Neural crest cell (in vitro differentiated cells): ENCODE measurements at regions not wholly inside any gene's neighbourhood (a gene's known extent, or its start where the extent isn't known, plus 50 kb on each side); places are given as distances from the start of the nearest gene placed in this dataset.

Experiments used
- DNase-seq: peaks from one replicate; pipeline ENCODE4 v3.0.0; 2021; ENCODE audit warnings: low read depth, mixed read lengths, low spot score
- H3K27ac Mint-ChIP-seq: one replicate; pipeline ENCODE4 v1.8.0; 2021; ENCODE audit warnings: mild to moderate bottlenecking, mixed read lengths; ENCODE audit not compliant: unreplicated experiment
- H3K27me3 Mint-ChIP-seq: 2 replicates; pipeline ENCODE4 v1.8.0; 2021; ENCODE audit warnings: low read depth, mild to moderate bottlenecking, mixed read lengths
- H3K36me3 Mint-ChIP-seq: 2 replicates; pipeline ENCODE4 v1.8.0; 2021; ENCODE audit warnings: low read depth, mild to moderate bottlenecking, mixed read lengths
- H3K4me1 Mint-ChIP-seq: 2 replicates; pipeline ENCODE4 v1.8.0; 2021; ENCODE audit warnings: mixed read lengths
- H3K4me3 Mint-ChIP-seq: one replicate; pipeline ENCODE4 v1.8.0; 2021; ENCODE audit warnings: mild to moderate bottlenecking, mixed read lengths
- H3K9me3 Mint-ChIP-seq: 2 replicates; pipeline ENCODE4 v1.8.0; 2021; ENCODE audit warnings: mixed read lengths
- CTCF ChIP-seq: fragments of 200-600 bp; sonication (generic); conservative IDR thresholded peaks from 2 replicates; pipeline ENCODE4 v1.5.0; 2021; ENCODE audit warnings: antibody characterized with exemption, mild to moderate bottlenecking

GRCh38 chrX:42392846-42393245 lies 385.1 kb downstream of the PPP1R2C start:
- Mint-ChIP-seq H3K4me1 (no peaks in the 10 kb centered on the region), H3K27me3 (no peaks in the 10 kb centered on the region), H3K36me3 (no peaks in the 10 kb centered on the region), H3K27ac (no peak overlapping the region), H3K4me3 (no peak overlapping the region), H3K9me3 (no peaks in the 10 kb centered on the region)
- no peak for TF ChIP-seq CTCF
- no peak for DNase-seq

- Mint-ChIP-seq H3K36me3 (no peaks in the 10 kb centered on the region), H3K4me1 (no peaks in the 10 kb centered on the region), H3K9me3 (no peaks in the 10 kb centered on the region), H3K27me3 (no peaks in the 10 kb centered on the region), H3K4me3 (no peak overlapping the region), H3K27ac (no peak overlapping the region)
- no peak for DNase-seq
- no peak for TF ChIP-seq CTCF
These were observed 391.3 kb downstream of the PPP1R2C start for GRCh38 chrX:42386681-42387080.

- Mint-ChIP-seq H3K9me3 (no peaks in the 10 kb centered on the region), H3K36me3 (no peaks in the 10 kb centered on the region), H3K27ac (no peak overlapping the region), H3K4me1 (no peaks in the 10 kb centered on the region), H3K27me3 (no peaks in the 10 kb centered on the region), H3K4me3 (no peak overlapping the region)
- TF ChIP-seq CTCF = no peak
- DNase-seq = no peak
These were observed 392.2 kb downstream of the PPP1R2C start for GRCh38 chrX:42385730-42386129.

- no peaks in the 10 kb centered on the region for H3K27me3 Mint-ChIP-seq
- no peak for DNase-seq
- TF ChIP-seq CTCF = no peak
- H3K9me3 Mint-ChIP-seq = no peaks in the 10 kb centered on the region
- no peak overlapping the region for H3K4me3 Mint-ChIP-seq
- no peaks in the 10 kb centered on the region for H3K4me1 Mint-ChIP-seq
- H3K36me3 Mint-ChIP-seq = no peaks in the 10 kb centered on the region
- H3K27ac Mint-ChIP-seq = no peak overlapping the region
These were observed 393.0 kb downstream of the PPP1R2C start for GRCh38 chrX:42384956-42385355.

- Mint-ChIP-seq H3K4me1 (no peaks in the 10 kb centered on the region), H3K27me3 (no peaks in the 10 kb centered on the region), H3K4me3 (no peak overlapping the region), H3K9me3 (no peaks in the 10 kb centered on the region), H3K27ac (no peak overlapping the region), H3K36me3 (no peaks in the 10 kb centered on the region)
- DNase-seq = no peak
- TF ChIP-seq CTCF = no peak
These were observed 399.1 kb downstream of the PPP1R2C start for GRCh38 chrX:42378857-42379256.

- TF ChIP-seq CTCF = no peak
- Mint-ChIP-seq H3K27ac (no peak overlapping the region), H3K9me3 (no peaks in the 10 kb centered on the region), H3K4me3 (no peak overlapping the region), H3K36me3 (no peaks in the 10 kb centered on the region), H3K4me1 (no peaks in the 10 kb centered on the region), H3K27me3 (no peaks in the 10 kb centered on the region)
- DNase-seq = no peak
These were observed 402.9 kb downstream of the PPP1R2C start for GRCh38 chrX:42375086-42375485.
